ENCODE measurements at regions not wholly inside any gene's neighbourhood (a gene's known extent, or its start where the extent isn't known, plus 50 kb on each side); places are given as distances from the start of the nearest gene placed in this dataset.
"Not testable (repeated sequence)": the region's sequence is repeated elsewhere in the genome, so short reads cannot be mapped to it uniquely, and the experiment has no call there.

- DNase-seq (ENCODE audit: low spot score): no peak
Observed at GRCh38 chr20:4635781-4636180, 50.5 kb upstream of the PRNP start.

- no peak for DNase-seq (ENCODE audit: low spot score)
Observed at GRCh38 chr20:4635342-4635741, 50.9 kb upstream of the PRNP start.

DNA sequence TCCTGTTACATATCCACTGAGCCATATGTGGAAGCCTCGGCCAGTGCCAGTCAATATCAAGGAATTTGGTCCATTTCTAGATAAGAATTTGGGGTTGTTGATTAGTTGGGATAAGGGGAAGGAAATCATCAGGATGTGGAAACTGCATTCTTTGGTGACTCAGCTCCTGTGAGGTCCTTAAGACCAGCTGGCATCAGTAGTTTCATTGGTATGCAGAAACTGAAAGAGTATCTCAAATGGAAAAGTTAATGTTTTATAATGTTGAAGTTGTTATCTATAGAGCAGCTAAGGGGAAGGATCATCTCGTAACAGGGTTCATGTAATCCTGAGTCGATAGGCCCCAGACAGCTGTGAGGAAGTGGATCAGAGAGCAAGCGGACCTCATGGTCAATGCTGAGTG, 52.5 kb upstream of the PRNP start:
- no peak for DNase-seq (ENCODE audit: low spot score)

DNA sequence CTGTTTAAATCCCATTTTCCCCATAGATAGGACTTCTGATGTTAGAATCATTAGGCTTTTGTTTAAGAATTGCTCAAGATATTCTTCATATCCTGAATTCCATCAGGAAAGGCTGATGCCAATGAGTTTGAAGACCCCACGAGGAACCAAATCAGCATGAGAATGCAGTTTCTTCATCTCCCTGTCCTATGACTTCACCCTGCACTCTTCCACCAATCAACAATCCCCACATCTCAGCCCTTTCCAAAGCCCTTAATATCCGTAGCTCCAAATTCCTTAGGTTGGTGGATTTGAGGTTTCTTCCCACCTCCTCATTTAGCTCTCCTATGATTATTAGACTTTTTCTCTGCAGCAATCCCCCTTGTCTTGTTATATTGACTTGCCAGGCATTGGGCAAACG, 52.9 kb upstream of the PRNP start:
- DNase-seq (ENCODE audit: low spot score): no peak

GRCh38 chr20:4632876-4633275, 53.4 kb upstream of the PRNP start:
- no peak for DNase-seq (ENCODE audit: low spot score)

- no peak for DNase-seq (ENCODE audit: low spot score)
Observed at GRCh38 chr20:4626228-4626627, 60.0 kb upstream of the PRNP start.

DNA sequence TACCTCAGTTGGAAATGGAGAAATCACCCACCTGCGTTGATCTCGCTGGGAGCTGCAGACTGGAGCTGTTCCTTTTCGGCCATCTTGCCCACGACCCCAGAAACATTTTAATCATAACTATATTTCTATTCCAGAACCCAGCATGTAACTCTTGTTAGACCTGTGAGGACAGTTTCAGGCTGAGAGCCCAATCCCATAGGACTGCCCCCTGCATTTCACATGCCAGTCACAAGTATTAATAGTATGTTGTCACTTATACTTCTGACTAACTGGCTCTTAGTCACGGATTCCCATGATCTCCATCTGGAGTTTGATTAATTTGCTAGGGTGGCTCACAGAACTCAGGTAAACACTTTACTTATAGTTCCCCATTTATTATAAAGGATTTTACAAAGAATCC, 60.6 kb upstream of the PRNP start:
- no peak for DNase-seq (ENCODE audit: low spot score)

DNA sequence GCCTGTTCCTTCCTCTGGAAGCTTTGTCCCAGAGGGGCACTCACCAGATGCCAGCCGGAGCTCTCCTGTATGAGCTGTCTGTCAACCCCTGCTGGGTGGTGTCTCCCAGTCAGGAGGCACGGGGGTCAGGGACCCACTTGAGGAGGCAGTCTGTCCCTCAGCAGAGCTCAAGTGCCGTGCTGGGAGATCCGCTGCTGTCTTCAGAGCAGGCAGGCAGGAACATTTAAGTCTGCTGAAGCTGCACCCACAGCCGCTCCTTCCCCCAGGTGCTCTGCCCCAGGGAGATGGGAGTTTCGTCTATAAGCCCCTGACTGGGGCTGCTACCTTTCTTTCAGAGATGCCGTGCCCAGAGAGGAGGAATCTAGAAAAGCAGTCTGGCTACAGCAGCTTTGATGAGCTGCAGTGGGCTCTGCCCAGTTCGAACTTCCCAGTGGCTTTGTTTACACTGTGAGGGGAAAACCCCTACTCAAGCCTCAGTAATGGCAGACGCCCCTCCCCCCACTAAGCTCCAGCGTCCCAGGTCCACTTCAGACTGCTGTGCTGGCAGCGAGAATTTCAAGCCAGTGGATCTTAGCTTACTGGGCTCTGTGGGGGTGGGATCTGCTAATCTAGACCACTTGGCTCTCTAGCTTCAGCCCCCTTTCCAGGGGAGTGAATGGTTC, 61.5 kb upstream of the PRNP start:
- DNase-seq (ENCODE audit: low spot score): not testable (repeated sequence)

- not testable (repeated sequence) for DNase-seq (ENCODE audit: low spot score)
Observed at GRCh38 chr20:4619144-4619543, 67.1 kb upstream of the PRNP start.

DNA sequence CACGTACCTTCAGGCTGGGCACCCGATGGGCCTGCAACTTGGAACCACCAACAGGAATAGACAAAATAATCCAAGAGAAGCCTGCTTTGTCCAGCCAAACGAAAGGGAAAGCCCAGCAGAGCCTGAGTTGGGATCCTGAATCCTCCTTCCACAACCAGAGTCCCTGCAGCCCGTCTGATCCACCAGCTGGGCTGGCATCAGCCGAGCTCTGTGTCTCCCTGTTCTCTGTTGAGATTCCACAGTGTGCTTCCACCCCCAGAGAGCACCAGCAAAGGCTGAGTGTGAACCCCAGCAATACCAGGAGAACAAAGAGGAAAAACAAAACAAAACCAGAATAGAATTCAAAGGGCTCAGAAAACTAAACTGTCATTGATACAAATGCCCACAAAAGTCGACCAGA, 68.8 kb upstream of the PRNP start:
- no peak for DNase-seq (ENCODE audit: low spot score)

DNA sequence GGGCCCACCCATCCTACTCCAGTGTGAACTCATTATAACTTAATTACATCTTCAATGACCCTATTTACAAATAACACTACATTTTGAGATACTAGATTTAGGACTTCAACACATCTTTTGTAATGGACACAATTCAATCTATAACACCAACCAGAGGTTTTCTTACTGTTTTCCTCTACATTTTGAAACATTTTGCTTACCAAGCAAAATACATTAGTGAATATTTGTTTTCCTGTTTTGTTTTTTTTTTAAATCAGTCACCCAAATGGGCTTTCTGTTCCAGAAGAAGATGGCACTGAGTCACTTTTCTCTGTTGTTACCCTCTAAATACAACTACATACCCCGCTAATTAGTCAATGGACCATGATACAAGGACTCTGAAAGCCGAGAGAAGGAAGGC, 69.2 kb upstream of the PRNP start:
- no peak for DNase-seq (ENCODE audit: low spot score)

GRCh38 chr20:4613718-4614620, 72.3 kb upstream of the PRNP start:
- peak; percentile 21 for DNase-seq (ENCODE audit: low spot score)

DNA sequence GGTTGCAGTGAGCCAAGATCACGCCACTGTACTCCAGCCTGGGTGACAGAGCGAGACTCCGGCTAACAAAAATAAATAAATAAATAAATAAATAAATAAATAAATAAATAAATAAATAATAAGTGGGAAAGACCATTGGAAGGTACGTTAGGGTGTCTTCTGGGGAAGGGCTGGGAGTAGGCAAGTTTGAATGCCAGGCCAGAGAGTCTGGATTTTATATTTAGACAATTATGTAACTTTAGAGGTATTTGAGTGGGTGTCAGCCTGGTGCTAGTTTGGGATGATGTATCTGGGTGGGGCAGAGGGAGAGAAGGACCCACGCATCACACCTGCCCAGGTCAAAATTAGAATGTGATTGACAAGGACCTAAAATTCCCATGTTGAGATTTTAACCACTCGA, 73.1 kb upstream of the PRNP start:
- no peak for DNase-seq (ENCODE audit: low spot score)

GRCh38 chr20:4610871-4611270, 75.4 kb upstream of the PRNP start:
- no peak for DNase-seq (ENCODE audit: low spot score)

DNA sequence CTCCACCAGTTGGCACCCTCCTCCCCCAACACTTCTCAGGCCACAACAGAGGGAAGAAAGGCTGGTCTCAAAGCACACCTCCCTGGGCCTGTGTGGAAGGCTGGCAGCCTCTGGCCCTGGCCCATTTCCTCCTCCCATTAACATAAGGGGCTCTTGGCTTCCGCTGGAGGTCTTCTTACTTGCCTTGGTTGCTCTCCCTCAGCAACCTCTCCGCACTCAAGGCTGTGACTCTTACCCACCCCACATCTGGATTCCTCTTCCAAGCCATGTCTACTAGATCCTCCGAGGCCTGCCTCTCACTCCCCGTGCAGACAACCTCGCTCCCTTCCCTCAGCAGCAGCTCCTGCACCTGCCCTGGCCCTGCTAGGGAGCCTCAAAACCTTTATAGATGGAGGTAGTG, 76.7 kb upstream of the PRNP start:
- no peak for DNase-seq (ENCODE audit: low spot score)

- DNase-seq (ENCODE audit: low spot score): no peak
Observed at GRCh38 chr20:4608861-4609260, 77.4 kb upstream of the PRNP start.

DNA sequence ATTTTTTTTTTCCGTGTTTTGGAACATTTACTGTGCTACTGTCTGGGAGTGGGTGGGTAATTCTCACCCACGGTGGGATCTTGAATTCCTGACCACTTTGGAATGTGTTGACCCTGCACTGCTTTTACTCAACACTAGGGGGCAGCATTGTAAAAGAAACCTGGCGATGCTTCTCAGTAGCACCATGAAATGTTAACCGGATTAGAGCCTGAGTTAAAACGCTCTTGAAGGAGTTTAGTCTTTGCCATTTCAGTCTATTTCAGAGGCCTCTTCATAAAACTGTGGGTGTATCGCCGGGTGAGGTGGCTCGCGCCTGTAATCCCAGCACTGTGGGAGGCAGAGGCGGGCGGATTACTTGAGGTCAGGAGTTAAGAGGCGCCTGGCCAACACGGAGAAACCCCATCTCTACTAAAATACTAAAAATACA, 79.0 kb upstream of the PRNP start:
- DNase-seq (ENCODE audit: low spot score): peak; percentile 73

- no peak for DNase-seq (ENCODE audit: low spot score)
Observed at GRCh38 chr20:4606051-4606450, 80.2 kb upstream of the PRNP start.

DNA sequence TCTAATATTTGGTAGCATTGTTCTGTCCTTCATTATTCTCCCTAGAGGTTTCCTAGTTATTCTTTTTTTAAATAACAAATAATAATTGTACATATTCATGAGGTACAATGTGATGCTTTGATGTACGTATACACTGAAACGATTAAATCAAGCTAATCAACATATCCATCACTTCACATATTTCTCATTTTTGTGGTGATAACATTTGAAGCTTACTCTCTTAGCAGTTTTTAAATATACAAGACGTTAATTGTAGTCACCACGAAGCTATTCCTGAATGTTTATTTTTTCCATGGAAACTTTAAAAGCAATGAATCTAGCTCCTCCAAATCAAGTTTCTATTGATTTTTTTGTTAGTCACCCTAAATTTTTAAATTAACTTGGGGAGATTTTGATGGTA, 81.1 kb upstream of the PRNP start:
- no peak for DNase-seq (ENCODE audit: low spot score)

DNA sequence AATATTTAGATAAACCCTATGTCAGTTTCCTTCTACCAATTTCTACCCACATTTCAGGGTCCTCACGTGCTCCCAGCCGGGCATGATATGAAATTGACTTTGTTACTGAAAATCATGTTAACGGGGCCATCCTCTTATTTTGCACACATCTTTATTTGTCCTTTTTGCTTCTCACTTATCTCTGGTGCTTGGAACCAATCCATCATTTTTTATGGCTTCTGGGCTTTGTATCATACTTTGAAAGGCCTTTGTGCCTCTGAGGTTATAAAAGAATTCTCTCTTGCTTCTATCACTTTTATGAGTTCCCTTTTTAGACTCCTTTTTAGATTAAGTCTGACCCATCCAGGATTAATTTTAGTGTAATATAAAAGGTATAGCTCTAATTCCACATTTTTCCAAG, 81.7 kb upstream of the PRNP start:
- DNase-seq (ENCODE audit: low spot score): no peak

DNA sequence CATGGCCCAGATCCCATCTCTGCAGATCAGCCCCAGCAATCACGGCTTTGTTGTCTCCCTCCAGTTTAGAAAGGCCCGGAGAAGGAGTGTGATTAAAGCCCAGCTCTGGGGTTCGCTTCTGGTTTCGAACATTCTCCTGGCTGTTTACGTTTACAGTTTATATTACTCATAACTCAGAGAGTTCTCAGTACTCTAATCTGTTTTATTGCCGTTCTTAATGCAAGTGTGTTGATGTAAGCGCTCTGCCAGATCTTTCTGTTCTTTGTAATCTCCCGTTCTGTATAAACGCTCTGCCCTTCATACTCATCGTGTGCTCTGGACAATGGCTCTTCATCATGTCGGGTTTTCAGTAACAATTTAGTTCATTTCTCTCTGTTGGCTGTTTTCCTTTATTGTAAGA, 82.5 kb upstream of the PRNP start:
- no peak for DNase-seq (ENCODE audit: low spot score)

GRCh38 chr20:4602297-4602631, 84.0 kb upstream of the PRNP start:
- no peak for DNase-seq (ENCODE audit: low spot score)

DNA sequence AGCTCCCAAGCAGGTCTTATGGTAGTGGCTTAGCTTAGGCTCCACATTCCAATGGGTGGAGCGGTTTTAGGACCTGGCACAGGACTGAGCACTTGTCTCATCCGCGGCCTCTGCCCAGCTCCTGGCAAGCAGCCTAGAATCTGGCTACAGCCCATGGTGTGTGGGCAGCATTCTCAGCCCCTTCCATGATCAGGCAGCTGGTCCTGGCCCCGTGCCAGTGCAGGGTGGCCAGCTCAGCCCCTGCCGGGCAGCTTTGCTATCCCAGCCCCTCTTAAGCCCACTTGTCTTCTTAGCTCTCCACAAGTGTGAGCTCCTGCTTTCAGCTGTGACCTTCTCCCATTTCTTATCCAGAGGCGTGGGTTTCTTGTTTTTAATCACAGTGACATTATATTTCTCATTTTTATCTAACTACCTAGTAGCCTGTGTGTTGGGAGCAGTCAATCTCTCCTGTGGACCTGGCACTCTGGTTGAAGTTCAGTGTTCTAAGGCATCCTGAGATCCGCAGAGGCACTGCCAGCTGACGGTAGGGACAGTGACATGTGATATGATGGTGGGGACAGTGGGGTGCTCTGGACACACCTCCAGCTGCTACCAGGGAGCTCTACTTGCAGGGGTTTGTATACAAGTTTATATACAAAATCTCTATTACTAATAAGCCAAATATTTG, 84.5 kb upstream of the PRNP start:
- no peak for DNase-seq (ENCODE audit: low spot score)

All from SK-N-DZ (cell line).